Left colon (tissue), 2 donors: ENCODE measurements at regions not wholly inside any gene's neighbourhood (a gene's known extent, or its start where the extent isn't known, plus 50 kb on each side); places are given as distances from the start of the nearest gene placed in this dataset.
A peak's percentile ranks its signal among the peaks of the same experiment; 100 is the strongest.

Experiments used
- ATAC-seq: fragments of 200-7000 bp; cut with Tn5 transposase; one replicate; pipeline ENCODE4 v1.9.1; 2020; ENCODE audit warnings: mild to moderate bottlenecking, moderate library complexity
- DNase-seq, 2 donors: peaks; one replicate each; pipeline ENCODE4 v3.0.0-alpha.2; 2020
- intact Hi-C, 2 donors: fragments of 100-400 bp; cut with DNase I in 1 of 2; cut with micrococcal nuclease in 1 of 2; formaldehyde crosslinking; loops; one replicate each; pipeline versions ENCODE4 v1.11.2 to v1.14.0; 2022; cut with DNase I, micrococcal nuclease
- donor health status: DM: no; HTN: no; CAD: no.
- donor health status: DM: yes; HTN: yes; CAD: no.

DNA sequence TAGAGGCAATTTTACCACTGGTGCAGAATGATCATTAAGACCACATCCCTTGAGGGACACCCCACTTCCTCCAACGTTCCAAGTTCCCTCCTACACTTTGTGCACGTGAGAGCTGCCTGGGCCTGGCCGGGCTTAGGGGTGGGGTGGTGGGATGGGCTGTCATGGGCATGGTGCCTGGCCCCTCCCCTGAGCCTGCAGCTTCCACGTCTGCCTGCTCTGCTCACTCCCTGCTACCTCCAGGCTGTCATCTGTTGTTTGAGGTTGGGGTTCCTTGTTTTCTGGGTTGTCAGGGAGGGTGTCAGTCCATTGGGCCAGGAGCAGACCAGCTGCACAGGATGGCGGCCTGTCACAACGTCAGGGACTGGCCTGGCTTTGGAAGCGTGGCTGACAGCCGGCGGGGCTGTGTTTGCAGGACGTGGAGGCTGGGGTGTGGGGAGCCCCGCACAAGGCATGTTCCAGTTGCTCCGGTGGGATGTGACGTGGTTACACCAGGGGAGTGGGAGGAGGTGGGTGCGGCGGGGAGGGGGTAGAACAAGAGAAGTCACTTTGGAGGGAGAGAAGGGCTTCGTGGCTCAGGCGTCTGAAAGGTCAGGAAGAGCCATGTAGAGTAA, 72.3 kb downstream of the RTP5 start:
- DNase-seq = peak in 1 of 2 donors; percentile 28
- peak; percentile 90 for ATAC-seq

GRCh38 chr2:241942416-241943208, 73.1 kb downstream of the RTP5 start:
- intact Hi-C loops = no loop called here
- ATAC-seq (no peak), DNase-seq (no peak)

More for the DNA sequence above, 72.3 kb downstream of the RTP5 start:
- intact Hi-C loops = no loop called here

DNA sequence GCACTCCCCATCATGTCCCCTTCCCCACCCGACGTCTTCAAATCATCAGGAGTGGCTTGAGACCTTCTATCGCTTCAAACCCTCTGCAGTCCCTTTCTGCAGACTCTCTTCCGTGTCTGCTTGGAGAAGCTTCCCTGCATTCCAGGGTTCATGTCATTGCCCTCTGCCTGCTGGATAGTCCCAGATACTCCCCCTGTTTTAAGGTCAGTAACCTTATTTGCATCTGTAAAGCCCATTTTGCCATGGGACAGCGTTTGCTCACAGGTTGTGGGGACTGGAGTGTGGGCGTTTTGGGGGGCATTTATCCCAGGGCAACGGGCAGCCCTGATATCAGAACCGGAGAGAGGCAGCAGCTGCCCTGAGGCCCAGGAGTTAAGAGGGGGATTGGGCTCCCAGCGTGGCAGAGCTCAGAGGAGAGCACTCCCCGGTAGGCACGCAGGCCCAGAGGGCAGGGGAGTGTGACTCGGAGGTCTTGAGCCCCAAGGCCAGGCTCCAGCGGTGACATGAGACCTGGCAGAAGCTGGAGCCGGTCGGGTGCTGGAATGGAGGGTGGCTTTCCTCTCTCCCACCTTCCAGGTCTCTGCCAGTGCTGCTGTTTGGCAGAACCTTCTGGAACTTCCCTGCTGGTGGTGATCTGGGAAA, 73.8 kb downstream of the RTP5 start:
- DNase-seq (no peak), ATAC-seq (no peak)
- intact Hi-C loops = no loop called here

- intact Hi-C loops = no loop called here
- no peak for DNase-seq
These were observed 74.5 kb downstream of the RTP5 start for GRCh38 chr2:241943961-241944575.

DNA sequence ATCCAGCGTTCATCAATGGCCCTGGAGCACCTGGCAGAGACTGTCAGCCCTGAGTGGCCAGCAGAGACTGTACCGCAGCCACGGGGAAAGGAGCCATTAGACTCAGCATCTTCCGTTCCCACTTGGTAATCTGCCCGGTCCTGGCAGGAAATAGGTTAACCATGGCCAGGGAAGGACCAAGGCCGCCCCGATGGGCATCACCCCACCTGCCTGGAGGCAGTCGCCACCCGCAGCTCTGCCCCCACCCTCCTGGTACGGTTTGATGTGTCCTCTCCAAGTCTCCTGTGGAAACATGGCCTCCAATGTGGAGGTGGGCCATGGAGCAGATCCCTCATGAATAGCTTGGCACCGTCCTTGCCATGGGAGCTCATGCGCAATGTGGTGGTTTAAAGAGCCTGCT, 75.3 kb downstream of the RTP5 start:
- ATAC-seq (no peak), DNase-seq (no peak)
- intact Hi-C loops = no loop called here

More at GRCh38 chr2:241943961-241944575, 74.5 kb downstream of the RTP5 start:
- no peak for ATAC-seq

DNA sequence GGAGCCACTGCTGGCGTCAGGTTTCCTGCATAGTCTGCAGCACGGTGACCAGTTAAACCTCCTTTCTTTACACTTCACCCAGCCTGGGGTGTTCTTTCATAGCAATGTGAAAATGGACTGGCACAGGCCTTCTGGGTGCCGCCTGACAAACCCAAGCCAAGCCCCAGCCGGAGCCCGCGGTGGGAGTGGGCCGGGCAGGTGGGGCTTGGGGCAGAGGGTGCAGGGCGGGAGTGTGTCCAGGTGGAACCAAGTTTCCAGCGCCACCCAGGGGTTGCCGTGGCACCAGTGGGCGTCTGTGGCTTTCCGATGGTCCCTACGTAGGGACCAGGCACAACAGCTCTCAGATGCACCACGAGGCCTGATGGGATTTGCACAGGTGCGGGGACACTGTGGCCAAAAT, 75.8 kb downstream of the RTP5 start:
- DNase-seq = no peak
- intact Hi-C loops = no loop called here

DNA sequence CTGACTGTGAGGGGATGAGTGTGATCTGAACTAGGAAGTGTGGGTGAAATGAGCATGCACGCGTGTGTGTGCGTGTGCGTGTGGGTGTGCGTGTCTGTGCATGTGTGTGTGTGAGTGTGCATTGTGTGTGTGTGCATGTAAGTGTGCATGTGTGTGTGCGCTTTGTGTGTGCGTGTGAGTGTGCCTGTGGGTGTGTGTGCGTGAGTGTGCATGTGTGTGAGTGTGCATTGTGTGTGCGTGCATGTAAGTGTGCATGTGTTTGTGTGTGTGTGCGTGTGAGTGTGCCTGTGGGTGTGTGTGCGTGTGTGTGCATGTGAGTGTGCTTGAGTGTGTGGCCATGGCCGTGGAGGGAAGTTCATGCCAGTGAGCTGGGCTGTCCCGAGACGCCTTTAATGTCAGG, 76.3 kb downstream of the RTP5 start:
- DNase-seq (no peak), ATAC-seq (no peak)
- intact Hi-C loops = no loop called here

More for the DNA sequence above, 75.8 kb downstream of the RTP5 start:
- no peak for ATAC-seq

DNA sequence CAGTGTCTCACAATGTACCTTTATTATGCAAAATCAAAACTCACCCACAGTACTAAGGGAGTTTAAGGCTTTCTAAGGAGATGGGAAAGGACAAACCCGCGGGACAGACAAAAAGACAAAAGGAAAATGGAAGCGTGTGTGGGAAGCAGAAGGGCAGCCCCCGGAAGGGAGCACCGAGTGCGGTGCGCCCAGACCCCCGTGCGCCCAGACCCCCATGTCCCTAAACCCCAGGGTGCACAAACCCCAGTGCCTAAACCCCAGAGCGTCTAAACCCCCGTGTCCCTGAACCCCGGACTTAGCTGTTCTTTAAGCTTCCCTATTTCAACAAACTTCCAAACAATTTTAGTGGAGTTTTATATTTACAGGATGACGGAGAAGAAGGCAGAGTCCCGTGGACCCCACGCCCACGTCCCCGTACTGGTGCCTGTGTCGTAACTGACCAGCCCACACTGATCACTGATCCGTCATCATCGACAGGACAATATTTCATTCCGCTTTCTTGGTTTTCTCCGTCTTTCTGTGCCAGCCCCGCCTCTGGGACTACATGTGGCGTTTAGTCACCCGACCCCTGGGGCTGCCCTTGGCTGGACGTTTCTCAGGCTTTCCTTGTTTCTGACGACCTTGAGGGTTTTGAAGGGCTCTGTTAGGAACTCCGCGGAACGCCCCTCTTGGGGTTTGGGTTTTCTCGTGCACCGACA, 76.9 kb downstream of the RTP5 start:
- ATAC-seq (no peak), DNase-seq (no peak)
- intact Hi-C loops = no loop called here

GRCh38 chr2:241947004-241947350, 77.4 kb downstream of the RTP5 start:
- intact Hi-C loops = no loop called here
- ATAC-seq (no peak), DNase-seq (no peak)

GRCh38 chr2:241947401-241947800, 77.9 kb downstream of the RTP5 start:
- intact Hi-C loops = no loop called here
- DNase-seq = no peak
- no peak for ATAC-seq

DNA sequence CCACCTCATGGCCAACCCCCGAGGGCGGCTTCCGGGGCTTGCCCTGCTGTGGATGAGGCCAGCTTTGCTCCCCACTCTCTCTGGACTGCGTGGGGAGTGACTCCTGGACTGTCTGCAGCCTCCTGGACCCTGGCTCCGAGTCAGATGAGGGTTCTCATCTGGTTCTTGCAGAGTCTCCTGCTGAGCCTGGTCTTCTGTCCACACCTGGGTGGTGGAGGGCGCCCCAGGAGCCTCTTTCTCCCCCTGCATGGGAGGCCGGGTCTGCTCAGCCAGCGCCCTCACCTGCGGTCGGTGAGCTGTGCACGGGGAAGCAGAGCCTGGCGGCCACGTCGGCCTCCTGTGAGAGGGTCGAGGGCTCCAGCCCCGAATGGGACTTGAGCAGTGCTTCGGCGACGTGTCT, 78.3 kb downstream of the RTP5 start:
- DNase-seq (no peak), ATAC-seq (no peak)
- intact Hi-C loops = no loop called here

DNA sequence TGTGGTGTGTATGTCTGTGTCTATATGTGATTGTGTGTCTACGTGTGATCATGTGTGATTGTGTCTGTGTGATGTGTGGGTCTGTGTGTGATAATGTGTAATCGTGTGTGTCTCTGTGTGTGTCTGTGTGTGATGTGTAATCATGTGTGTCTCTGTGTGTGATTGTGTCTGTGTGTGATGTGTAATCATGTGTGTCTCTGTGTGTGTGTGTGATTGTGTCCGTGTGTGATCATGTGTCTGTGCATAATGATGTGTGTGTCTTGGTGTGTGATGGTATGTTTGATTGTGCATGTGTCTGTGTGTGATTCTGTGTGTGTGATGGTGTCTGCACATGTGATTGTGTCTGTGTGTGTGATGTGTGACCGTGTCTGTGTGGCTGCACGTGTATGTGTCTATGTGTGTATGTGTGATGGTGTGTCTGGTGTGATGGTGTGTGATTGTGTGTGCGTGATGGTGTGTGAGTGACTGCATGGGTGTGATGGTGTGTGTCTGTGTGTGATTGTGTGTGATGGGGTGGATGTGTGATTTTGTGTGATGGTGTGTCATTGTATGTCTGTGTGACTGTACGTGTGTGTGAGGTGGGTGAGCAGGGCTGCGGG, 78.9 kb downstream of the RTP5 start:
- DNase-seq = no peak
- intact Hi-C loops = no loop called here
- no peak for ATAC-seq

DNA sequence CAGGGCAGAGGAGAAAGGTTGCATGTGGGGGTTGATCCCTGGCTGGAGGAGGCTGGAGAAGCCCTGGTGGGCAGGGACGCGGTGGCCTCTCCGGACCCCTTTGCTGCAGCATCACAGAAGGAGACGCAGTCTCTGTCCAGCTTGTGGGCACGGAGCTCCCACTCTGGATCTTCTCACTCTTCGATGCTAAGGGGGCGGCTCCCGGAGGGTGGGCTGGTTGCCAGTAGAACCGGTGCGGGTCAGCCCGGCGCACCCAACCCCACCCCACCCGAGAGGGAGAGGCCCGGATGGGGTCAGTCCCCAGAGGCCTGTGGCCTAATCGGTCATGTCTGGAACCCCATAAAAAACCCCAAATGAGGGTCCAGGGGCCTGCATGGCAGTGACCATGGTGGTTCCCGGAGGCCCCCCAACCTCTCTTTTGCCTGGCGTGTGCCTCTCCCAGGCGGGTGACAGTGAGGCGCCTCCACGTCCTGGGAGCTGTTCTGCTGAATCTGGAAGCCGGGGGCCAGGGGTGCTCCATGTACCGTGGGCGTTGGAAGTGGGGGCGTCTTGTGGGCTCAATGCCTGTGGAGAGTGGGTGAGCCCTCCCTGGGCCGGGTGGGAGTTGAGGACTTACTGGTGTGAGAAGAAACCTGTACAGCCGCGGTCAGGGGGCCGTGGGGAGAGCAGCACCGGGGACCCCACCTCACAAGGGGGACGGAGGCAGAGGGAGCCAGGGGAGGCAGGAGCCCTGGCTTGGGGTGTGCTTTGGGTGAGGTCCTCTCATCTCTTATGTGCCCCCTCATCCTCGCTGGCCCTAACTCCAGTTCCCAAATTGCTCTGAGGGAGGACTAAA, 79.6 kb downstream of the RTP5 start:
- intact Hi-C loops = no loop called here
- ATAC-seq (no peak), DNase-seq (no peak)

DNA sequence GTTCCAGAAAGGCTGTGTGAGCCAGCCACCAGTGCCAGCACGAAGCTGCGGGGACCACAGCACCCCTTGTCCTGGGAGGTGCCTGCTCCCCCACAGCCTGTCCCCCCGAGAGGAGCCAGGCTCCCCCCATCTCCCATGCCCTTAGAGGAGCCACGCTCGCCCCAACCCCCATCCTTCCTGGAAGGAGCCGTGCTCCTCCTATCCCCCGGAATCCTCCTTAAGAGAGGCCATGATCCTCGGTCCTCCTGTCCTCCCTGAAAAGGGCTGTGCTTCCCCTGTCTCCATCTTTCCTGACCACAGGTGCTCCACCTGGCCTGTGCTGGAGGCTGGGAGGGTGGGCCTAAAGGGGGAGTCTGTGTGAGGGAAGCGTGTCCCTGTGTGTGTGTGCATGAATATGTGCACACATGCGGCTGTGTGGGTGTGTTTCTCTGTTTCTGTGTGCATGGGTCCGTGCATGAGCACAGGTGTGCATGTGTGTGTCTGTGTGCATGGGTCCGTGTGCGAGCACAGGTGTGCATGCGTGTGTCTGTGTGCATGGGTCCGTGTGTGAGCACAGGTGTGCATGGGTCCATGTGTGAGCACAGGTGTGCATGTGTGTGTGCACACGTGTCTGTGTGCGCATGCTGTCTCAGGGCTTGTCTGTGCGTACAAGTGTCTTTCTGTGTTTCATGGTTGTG, 80.3 kb downstream of the RTP5 start:
- ATAC-seq = peak; percentile 7

DNA sequence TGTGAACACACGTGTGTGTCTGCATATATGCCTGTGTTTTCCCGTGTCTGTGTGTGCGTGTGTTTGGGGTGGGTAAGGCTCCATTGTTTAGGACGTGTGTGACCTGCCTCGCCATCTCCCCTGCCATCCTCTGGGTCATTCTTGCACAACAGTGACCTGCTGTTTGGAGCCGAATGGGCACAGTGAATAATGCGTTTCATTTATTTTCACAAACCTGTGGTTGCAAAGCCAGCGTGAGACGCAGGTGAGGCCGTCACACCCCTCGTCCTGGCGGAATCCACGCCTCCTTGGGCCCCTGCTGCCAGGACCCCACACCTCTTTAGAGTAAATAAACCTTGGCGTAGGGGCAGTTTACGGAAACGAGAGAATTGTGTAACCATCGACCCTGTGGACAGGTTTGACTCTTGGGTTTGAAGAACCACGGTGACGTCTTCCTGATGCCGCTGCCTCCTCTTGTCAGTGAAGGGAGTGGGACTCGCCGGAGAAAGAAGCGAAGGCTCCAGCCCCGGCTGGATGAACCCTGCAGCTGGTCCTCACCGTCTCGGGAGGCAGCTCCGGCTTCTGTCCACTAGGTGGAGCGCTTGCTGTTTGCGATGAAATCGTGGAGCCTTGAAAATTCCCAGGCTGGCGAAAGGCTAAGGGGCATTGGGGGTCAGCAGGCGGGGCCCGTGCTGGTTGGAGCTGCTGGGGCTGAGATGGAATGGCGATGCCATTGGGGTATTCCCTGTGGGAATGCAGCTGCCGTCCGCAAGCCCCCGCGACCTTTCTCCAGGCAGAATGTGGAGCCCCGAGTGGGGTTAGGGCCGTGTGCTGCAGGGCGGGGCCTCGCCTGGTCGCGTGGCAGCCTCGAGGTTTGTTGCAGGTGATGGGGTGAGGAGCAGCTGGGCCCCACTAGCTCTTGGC, 81.1 kb downstream of the RTP5 start:
- DNase-seq = peak; percentile 51 to 85
- intact Hi-C loops = no loop called here

More for the DNA sequence above, 80.3 kb downstream of the RTP5 start:
- no peak for DNase-seq
- intact Hi-C loops = no loop called here

GRCh38 chr2:241951316-241951700, 81.8 kb downstream of the RTP5 start:
- intact Hi-C loops = no loop called here
- DNase-seq (no peak), ATAC-seq (no peak)

More for the DNA sequence above, 81.1 kb downstream of the RTP5 start:
- peak; percentile 87 for ATAC-seq
